Uterus (tissue), 2 donors: ENCODE measurements at regions not wholly inside any gene's neighbourhood (a gene's known extent, or its start where the extent isn't known, plus 50 kb on each side); places are given as distances from the start of the nearest gene placed in this dataset.

Experiments
- POLR2A ChIP-seq, 2 donors: fragments of 450-650 bp; IDR thresholded peaks; one replicate each; pipeline ENCODE4 v1.6.1; 2016; ENCODE audit warnings: antibody characterized with exemption in 2 of 2, mild to moderate bottlenecking in 1 of 2, moderate library complexity in 1 of 2
- TF ChIP-seq, protein P1 (sequence below), 4 experiments: fragments of 200-600 bp in 2 of 4; fragments of 450-650 bp in 2 of 4; sonication (generic) in 2 of 4; IDR thresholded peaks; one replicate each; pipeline ENCODE4 v1.5.1; 2016 to 2019; ENCODE audit warnings: antibody characterized with exemption in 4 of 4, mild to moderate bottlenecking in 2 of 4, moderate library complexity in 1 of 4

DNA sequence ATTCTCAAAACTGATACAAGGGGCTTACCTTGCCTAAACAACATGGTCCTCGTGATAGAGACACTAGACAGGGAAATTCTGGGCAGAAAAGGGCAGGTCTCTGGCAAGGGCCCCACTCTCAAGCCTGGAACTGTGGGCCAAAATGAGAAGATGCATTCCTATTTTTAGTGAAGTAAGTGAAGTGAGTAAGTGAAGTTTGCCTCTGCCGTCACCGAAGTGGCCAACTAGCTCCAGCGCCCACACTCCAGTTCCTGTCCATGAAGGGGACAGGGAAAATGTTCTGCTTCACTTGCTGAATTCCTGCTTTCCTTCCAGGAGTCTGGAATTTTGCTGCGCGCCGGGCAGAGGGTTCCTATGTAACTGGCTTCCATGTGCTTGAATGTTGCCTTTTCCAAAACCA lies 1035.6 kb upstream of the TMEM132C start:
- TF ChIP-seq POLR2A (IDR thresholded peaks at IDR 0.05) = no peak
- TF ChIP-seq, protein P1, sequence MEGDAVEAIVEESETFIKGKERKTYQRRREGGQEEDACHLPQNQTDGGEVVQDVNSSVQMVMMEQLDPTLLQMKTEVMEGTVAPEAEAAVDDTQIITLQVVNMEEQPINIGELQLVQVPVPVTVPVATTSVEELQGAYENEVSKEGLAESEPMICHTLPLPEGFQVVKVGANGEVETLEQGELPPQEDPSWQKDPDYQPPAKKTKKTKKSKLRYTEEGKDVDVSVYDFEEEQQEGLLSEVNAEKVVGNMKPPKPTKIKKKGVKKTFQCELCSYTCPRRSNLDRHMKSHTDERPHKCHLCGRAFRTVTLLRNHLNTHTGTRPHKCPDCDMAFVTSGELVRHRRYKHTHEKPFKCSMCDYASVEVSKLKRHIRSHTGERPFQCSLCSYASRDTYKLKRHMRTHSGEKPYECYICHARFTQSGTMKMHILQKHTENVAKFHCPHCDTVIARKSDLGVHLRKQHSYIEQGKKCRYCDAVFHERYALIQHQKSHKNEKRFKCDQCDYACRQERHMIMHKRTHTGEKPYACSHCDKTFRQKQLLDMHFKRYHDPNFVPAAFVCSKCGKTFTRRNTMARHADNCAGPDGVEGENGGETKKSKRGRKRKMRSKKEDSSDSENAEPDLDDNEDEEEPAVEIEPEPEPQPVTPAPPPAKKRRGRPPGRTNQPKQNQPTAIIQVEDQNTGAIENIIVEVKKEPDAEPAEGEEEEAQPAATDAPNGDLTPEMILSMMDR (IDR thresholded peaks at IDR 0.05) = no peak
